ENCODE measurements at regions not wholly inside any gene's neighbourhood (a gene's known extent, or its start where the extent isn't known, plus 50 kb on each side); places are given as distances from the start of the nearest gene placed in this dataset.

- Histone ChIP-seq H3K27ac (no peak overlapping the region), H3K27me3 (no peaks in the 10 kb centered on the region), H3K4me1 (peaks cover 0 to 6% (median 0%) of the 10 kb centered on the region in 9 donors), H3K36me3 (no peaks in the 10 kb centered on the region), H3K9me3 (peaks cover 0 to 29% (median 0%) of the 10 kb centered on the region in 11 donors), H3K4me3 (no peak overlapping the region)
- no peak for TF ChIP-seq CTCF (IDR thresholded peaks at IDR 0.05)
- DNase-seq (no peak), ATAC-seq (no peak)
- WGBS, 2 donors: 51 to 70% methylated on average over 2 of the region's 2 CpGs
- intact Hi-C loops (cut with DNase I): no loop called here
Observed at GRCh38 chr10:36380538-36380937, 738.4 kb upstream of the FZD8 start.

GRCh38 chr10:36375107-36375506, 733.0 kb upstream of the FZD8 start:
- ATAC-seq (no peak), DNase-seq (no peak)
- H3K27me3 ChIP-seq: no peaks in the 10 kb centered on the region
- H3K4me1 ChIP-seq: no peaks in the 10 kb centered on the region
- no peak overlapping the region for H3K27ac ChIP-seq
- H3K4me3 ChIP-seq: no peak overlapping the region
- no peak for TF ChIP-seq CTCF (IDR thresholded peaks at IDR 0.05)
- intact Hi-C loops (cut with DNase I): no loop called here
- H3K36me3 ChIP-seq: no peaks in the 10 kb centered on the region
- H3K9me3 ChIP-seq: peaks cover 0 to 27% (median 0%) of the 10 kb centered on the region in 11 donors
- WGBS, 2 donors: 93 to 96% methylated on average over 3 of the region's 3 CpGs

GRCh38 chr10:36373424-36374096, 731.5 kb upstream of the FZD8 start:
- Histone ChIP-seq H3K4me3 (no peak overlapping the region), H3K9me3 (peaks cover 0 to 12% (median 0%) of the 10 kb centered on the region in 11 donors), H3K27ac (no peak overlapping the region), H3K4me1 (no peaks in the 10 kb centered on the region), H3K27me3 (no peaks in the 10 kb centered on the region), H3K36me3 (no peaks in the 10 kb centered on the region)
- intact Hi-C loops (cut with DNase I): no loop called here
- TF ChIP-seq CTCF (IDR thresholded peaks at IDR 0.05): no peak
- 74 to 75% methylated on average over 8 of the region's 8 CpGs for WGBS, 2 donors
- no peak for ATAC-seq
- DNase-seq: no peak

- DNase-seq (no peak), ATAC-seq (no peak)
- no peak for TF ChIP-seq CTCF (IDR thresholded peaks at IDR 0.05)
- Histone ChIP-seq H3K4me3 (no peak overlapping the region), H3K36me3 (no peaks in the 10 kb centered on the region), H3K27me3 (no peaks in the 10 kb centered on the region), H3K27ac (no peak overlapping the region), H3K9me3 (peaks cover 0 to 6% (median 0%) of the 10 kb centered on the region in 11 donors), H3K4me1 (no peaks in the 10 kb centered on the region)
- intact Hi-C loops (cut with DNase I): no loop called here
- 69 to 78% methylated on average over 3 of the region's 3 CpGs for WGBS, 2 donors
Observed at GRCh38 chr10:36367362-36367761, 725.3 kb upstream of the FZD8 start.

Measured in heart right ventricle (tissue), 16 donors.